WTC11 (cell line): ENCODE measurements at regions not wholly inside any gene's neighbourhood (a gene's known extent, or its start where the extent isn't known, plus 50 kb on each side); places are given as distances from the start of the nearest gene placed in this dataset.

Experiments
- ATAC-seq: fragments of 200-7000 bp; cut with Tn5 transposase; 2 replicates; pipeline ENCODE4 v1.10.0; 2021; ENCODE audit warnings: mild to moderate bottlenecking, moderate library complexity
- CTCF ChIA-PET: fragments of 300-600 bp; sonication (Branson Sonifier 250); formaldehyde crosslinking; loops from one replicate; lab custom pipeline; 2021; ENCODE audit warnings: antibody characterized with exemption; lab: Charles Lee
- POLR2A ChIA-PET: fragments of 350-600 bp; sonication (Branson Sonifier 250); formaldehyde crosslinking; loops from one replicate; lab custom pipeline; 2021; ENCODE audit warnings: antibody characterized with exemption; lab: Charles Lee
- DNase-seq: peaks from one replicate; pipeline ENCODE4 v3.0.0; 2021; ENCODE audit warnings: low spot score
- H3K27ac Mint-ChIP-seq: 2 replicates; pipeline ENCODE4 v1.8.0; 2021; ENCODE audit warnings: mixed read lengths
- H3K27me3 Mint-ChIP-seq: 2 replicates; pipeline ENCODE4 v1.8.0; 2021; ENCODE audit warnings: low read depth, mild to moderate bottlenecking, moderate library complexity, mixed read lengths
- H3K36me3 Mint-ChIP-seq: 2 replicates; pipeline ENCODE4 v1.8.0; 2021; ENCODE audit warnings: mixed read lengths
- H3K4me1 Mint-ChIP-seq: 2 replicates; pipeline ENCODE4 v1.8.0; 2022; ENCODE audit warnings: mixed read lengths
- H3K4me3 Mint-ChIP-seq: 2 replicates; pipeline ENCODE4 v1.8.0; 2021; ENCODE audit warnings: mild to moderate bottlenecking, moderate library complexity, mixed read lengths
- H3K9me3 Mint-ChIP-seq: 2 replicates; pipeline ENCODE4 v1.8.0; 2021; ENCODE audit warnings: mixed read lengths
- ATF1 ChIP-seq: sonication (generic); formaldehyde crosslinking; IDR thresholded peaks from 2 replicates; pipeline ENCODE4 v1.8.1; 2023; ENCODE audit warnings: mild to moderate bottlenecking, moderate library complexity, missing genetic modification reagents
- ESRRA ChIP-seq: sonication (generic); formaldehyde crosslinking; IDR thresholded peaks from 2 replicates; pipeline ENCODE4 v1.8.1; 2022; ENCODE audit warnings: mild to moderate bottlenecking, missing genetic modification reagents, borderline replicate concordance
- FOXK1 ChIP-seq: sonication (generic); formaldehyde crosslinking; IDR thresholded peaks from 2 replicates; pipeline ENCODE4 v1.8.0; 2022; ENCODE audit warnings: mild to moderate bottlenecking, moderate library complexity, missing genetic modification reagents
- GRHL2 ChIP-seq: fragments of 250-450 bp; sonication (Bioruptor Pico); IDR thresholded peaks from 2 replicates; pipeline ENCODE4 v1.8.0; 2022; ENCODE audit warnings: mild to moderate bottlenecking, moderate library complexity; ENCODE audit not compliant: insufficient replicate concordance, severe bottlenecking
- GTF2I ChIP-seq: fragments of 250-450 bp; sonication (Bioruptor Pico); conservative IDR thresholded peaks from 2 replicates; pipeline ENCODE4 v1.4.0; 2021; ENCODE audit warnings: mild to moderate bottlenecking
- IRF2 ChIP-seq: sonication (generic); formaldehyde crosslinking; IDR thresholded peaks from 2 replicates; pipeline ENCODE4 v1.8.0; 2022; ENCODE audit warnings: low read depth, missing genetic modification reagents, borderline replicate concordance
- JAZF1 ChIP-seq: fragments of 250-450 bp; sonication (Bioruptor Pico); IDR thresholded peaks from 2 replicates; pipeline ENCODE4 v1.9.0; 2021; ENCODE audit warnings: moderate library complexity, mild to moderate bottlenecking, inconsistent platforms
- RELA ChIP-seq: sonication (generic); formaldehyde crosslinking; IDR thresholded peaks from 2 replicates; pipeline ENCODE4 v1.8.1; 2022; ENCODE audit warnings: missing genetic modification reagents, mild to moderate bottlenecking, borderline replicate concordance
- SMAD4 ChIP-seq: sonication (generic); formaldehyde crosslinking; IDR thresholded peaks from 2 replicates; pipeline ENCODE4 v1.8.0; 2022; ENCODE audit warnings: mild to moderate bottlenecking, missing genetic modification reagents
- ZNF121 ChIP-seq: sonication (generic); formaldehyde crosslinking; IDR thresholded peaks from 2 replicates; pipeline ENCODE4 v1.8.0; 2023; ENCODE audit warnings: missing genetic modification reagents
- TF ChIP-seq, protein P1 (sequence below): sonication (generic); formaldehyde crosslinking; IDR thresholded peaks from 2 replicates; pipeline ENCODE4 v1.8.1; 2023; ENCODE audit warnings: mild to moderate bottlenecking, missing genetic modification reagents, moderate library complexity
- TF ChIP-seq, protein P2 (sequence below): sonication (generic); formaldehyde crosslinking; IDR thresholded peaks from 2 replicates; pipeline ENCODE4 v1.8.0; 2023; ENCODE audit warnings: missing genetic modification reagents
- TF ChIP-seq, protein P3 (sequence below): fragments of 250-450 bp; sonication (Bioruptor Pico); IDR thresholded peaks from 2 replicates; pipeline ENCODE4 v1.9.0; 2021; ENCODE audit warnings: mild to moderate bottlenecking
- TF ChIP-seq, protein P4 (sequence below): sonication (generic); formaldehyde crosslinking; IDR thresholded peaks from 2 replicates; pipeline ENCODE4 v1.8.1; 2022; ENCODE audit warnings: low read depth, mild to moderate bottlenecking, moderate library complexity, missing genetic modification reagents, borderline replicate concordance
- TF ChIP-seq, protein P5 (sequence below): fragments of 250-450 bp; sonication (Bioruptor Pico); IDR thresholded peaks from 2 replicates; pipeline ENCODE4 v1.9.0; 2021; ENCODE audit warnings: moderate library complexity, mild to moderate bottlenecking, inconsistent platforms, borderline replicate concordance
- TF ChIP-seq, protein P6 (sequence below): sonication (generic); formaldehyde crosslinking; IDR thresholded peaks from 2 replicates; pipeline ENCODE4 v1.8.1; 2023; ENCODE audit warnings: mild to moderate bottlenecking, missing genetic modification reagents
- TF ChIP-seq, protein P7 (sequence below): sonication (generic); formaldehyde crosslinking; IDR thresholded peaks from 2 replicates; pipeline ENCODE4 v1.8.1; 2023; ENCODE audit warnings: mild to moderate bottlenecking, missing genetic modification reagents, moderate library complexity

DNA sequence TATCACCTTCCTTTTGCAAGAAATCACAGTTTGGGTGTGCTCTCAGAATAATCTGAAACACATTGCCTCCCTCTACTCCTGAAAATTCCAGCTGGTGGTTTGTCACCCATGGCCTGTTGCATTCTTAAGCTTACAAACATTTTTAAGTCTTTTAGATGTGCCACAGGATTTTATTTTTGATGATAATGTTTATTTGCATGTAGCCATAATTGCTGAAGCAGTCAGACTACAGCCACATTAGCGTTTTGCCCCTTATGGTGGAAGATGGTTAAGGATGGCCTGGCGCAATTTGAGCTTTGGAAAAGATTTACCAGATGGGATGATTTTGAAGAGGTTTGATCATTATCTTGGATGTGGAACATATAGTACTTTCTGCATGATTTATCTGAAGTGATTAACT, 439.5 kb downstream of the MEIS1 start:
- peaks cover 3% of the 10 kb centered on the region for H3K9me3 Mint-ChIP-seq
- no peak for ATAC-seq
- no peaks in the 10 kb centered on the region for H3K4me1 Mint-ChIP-seq
- no peaks in the 10 kb centered on the region for H3K27me3 Mint-ChIP-seq
- TF ChIP-seq, protein P1, sequence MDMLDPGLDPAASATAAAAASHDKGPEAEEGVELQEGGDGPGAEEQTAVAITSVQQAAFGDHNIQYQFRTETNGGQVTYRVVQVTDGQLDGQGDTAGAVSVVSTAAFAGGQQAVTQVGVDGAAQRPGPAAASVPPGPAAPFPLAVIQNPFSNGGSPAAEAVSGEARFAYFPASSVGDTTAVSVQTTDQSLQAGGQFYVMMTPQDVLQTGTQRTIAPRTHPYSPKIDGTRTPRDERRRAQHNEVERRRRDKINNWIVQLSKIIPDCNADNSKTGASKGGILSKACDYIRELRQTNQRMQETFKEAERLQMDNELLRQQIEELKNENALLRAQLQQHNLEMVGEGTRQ (CRISPR knock-in tag), result no peak
- TF ChIP-seq RELA (CRISPR knock-in tag) (no peak), GTF2I (CRISPR knock-in tag) (no peak), JAZF1 (CRISPR knock-in tag) (no peak), GRHL2 (no peak), SMAD4 (CRISPR knock-in tag) (no peak), FOXK1 (CRISPR knock-in tag) (no peak), ATF1 (no peak), ESRRA (CRISPR knock-in tag) (no peak), ZNF121 (CRISPR knock-in tag) (no peak), IRF2 (no peak)
- TF ChIP-seq, protein P2, sequence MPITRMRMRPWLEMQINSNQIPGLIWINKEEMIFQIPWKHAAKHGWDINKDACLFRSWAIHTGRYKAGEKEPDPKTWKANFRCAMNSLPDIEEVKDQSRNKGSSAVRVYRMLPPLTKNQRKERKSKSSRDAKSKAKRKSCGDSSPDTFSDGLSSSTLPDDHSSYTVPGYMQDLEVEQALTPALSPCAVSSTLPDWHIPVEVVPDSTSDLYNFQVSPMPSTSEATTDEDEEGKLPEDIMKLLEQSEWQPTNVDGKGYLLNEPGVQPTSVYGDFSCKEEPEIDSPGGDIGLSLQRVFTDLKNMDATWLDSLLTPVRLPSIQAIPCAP (CRISPR knock-in tag), result no peak
- TF ChIP-seq, protein P3, sequence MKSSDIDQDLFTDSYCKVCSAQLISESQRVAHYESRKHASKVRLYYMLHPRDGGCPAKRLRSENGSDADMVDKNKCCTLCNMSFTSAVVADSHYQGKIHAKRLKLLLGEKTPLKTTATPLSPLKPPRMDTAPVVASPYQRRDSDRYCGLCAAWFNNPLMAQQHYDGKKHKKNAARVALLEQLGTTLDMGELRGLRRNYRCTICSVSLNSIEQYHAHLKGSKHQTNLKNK (CRISPR knock-in tag), result no peak
- TF ChIP-seq, protein P4, sequence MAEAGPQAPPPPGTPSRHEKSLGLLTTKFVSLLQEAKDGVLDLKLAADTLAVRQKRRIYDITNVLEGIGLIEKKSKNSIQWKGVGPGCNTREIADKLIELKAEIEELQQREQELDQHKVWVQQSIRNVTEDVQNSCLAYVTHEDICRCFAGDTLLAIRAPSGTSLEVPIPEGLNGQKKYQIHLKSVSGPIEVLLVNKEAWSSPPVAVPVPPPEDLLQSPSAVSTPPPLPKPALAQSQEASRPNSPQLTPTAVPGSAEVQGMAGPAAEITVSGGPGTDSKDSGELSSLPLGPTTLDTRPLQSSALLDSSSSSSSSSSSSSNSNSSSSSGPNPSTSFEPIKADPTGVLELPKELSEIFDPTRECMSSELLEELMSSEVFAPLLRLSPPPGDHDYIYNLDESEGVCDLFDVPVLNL (CRISPR knock-in tag), result no peak
- TF ChIP-seq, all 79 proteins: peak for 0
- ChIA-PET CTCF (interaction anchor here (1.4 kb wide), 1 partner anchor 287 kb away, joined by 4 read pairs; no protein-coding TSS in a partner anchor), POLR2A (no interaction called here)
- no peak for DNase-seq
- Mint-ChIP-seq H3K4me3 (no peak overlapping the region), H3K36me3 (no peaks in the 10 kb centered on the region), H3K27ac (no peak overlapping the region)

DNA sequence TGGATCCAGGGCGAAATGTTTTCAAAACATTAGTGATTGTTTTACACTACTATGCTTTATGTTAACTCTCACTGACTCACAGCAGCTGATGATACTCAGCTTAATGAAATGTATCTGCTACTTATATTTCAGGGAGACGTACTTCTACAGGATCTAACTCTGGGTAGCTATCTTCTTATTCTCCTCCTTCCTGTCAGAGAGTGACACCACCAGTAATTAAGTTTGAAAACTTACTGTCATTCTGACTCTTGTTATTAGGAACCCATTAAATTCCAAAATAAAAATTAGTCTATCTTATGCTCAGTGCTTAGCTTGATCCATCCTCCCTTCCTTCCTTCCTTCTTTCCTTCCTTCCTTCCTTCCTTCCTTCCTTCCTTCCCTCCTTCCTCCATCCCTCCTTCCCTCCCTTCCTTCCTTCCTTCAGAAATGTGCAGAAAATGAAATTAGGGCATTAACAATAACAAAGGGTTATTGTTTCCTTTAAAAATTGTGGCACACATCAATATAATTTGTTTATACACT, 441.1 kb downstream of the MEIS1 start:
- ATAC-seq (no peak), DNase-seq (no peak)
- 0 out of 2 replicates have a peak, but pooled peaks cover 3% of the 10 kb centered on the region for H3K36me3 Mint-ChIP-seq
- no peak overlapping the region for H3K27ac Mint-ChIP-seq
- ChIA-PET CTCF (interaction anchor here (1.4 kb wide), 1 partner anchor 289 kb away, joined by 4 read pairs; no protein-coding TSS in a partner anchor), POLR2A (no interaction called here)
- peaks cover 11% of the 10 kb centered on the region for H3K9me3 Mint-ChIP-seq
- H3K4me3 Mint-ChIP-seq, result no peak overlapping the region
- H3K4me1 Mint-ChIP-seq, result no peaks in the 10 kb centered on the region
- TF ChIP-seq ATF1 (no peak), ESRRA (CRISPR knock-in tag) (no peak), ZNF121 (CRISPR knock-in tag) (no peak)
- TF ChIP-seq, protein P5, sequence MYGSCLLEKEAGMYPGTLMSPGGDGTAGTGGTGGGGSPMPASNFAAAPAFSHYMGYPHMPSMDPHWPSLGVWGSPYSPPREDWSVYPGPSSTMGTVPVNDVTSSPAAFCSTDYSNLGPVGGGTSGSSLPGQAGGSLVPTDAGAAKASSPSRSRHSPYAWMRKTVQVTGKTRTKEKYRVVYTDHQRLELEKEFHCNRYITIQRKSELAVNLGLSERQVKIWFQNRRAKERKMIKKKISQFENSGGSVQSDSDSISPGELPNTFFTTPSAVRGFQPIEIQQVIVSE (CRISPR knock-in tag), result no peak
- TF ChIP-seq, protein P6, sequence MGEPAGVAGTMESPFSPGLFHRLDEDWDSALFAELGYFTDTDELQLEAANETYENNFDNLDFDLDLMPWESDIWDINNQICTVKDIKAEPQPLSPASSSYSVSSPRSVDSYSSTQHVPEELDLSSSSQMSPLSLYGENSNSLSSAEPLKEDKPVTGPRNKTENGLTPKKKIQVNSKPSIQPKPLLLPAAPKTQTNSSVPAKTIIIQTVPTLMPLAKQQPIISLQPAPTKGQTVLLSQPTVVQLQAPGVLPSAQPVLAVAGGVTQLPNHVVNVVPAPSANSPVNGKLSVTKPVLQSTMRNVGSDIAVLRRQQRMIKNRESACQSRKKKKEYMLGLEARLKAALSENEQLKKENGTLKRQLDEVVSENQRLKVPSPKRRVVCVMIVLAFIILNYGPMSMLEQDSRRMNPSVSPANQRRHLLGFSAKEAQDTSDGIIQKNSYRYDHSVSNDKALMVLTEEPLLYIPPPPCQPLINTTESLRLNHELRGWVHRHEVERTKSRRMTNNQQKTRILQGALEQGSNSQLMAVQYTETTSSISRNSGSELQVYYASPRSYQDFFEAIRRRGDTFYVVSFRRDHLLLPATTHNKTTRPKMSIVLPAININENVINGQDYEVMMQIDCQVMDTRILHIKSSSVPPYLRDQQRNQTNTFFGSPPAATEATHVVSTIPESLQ (CRISPR knock-in tag), result no peak
- TF ChIP-seq, protein P7, sequence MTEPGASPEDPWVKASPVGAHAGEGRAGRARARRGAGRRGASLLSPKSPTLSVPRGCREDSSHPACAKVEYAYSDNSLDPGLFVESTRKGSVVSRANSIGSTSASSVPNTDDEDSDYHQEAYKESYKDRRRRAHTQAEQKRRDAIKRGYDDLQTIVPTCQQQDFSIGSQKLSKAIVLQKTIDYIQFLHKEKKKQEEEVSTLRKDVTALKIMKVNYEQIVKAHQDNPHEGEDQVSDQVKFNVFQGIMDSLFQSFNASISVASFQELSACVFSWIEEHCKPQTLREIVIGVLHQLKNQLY, result no peak
- no peaks in the 10 kb centered on the region for H3K27me3 Mint-ChIP-seq
